ENCODE measurements at regions not wholly inside any gene's neighbourhood (a gene's known extent, or its start where the extent isn't known, plus 50 kb on each side); places are given as distances from the start of the nearest gene placed in this dataset.

DNA sequence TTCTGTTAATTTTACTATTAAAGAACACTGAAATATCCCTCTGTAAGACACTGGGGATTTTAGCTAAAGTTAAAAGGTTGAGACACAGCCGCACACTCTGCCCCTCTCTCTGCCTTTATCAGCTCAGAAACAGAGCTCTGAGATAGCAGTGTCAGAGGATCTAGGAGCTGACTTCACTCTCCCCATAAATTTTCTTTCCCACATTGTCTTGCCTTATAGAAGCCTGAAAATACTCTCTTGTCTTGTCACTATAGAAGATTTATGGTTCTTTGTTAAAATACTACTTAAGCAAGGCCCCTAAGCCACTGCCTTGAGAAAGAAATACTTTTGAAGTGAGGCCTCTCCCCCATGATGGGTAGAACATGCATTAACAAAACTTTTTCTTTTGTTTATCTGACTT, 105.7 kb upstream of the C10orf90 start:
- Histone ChIP-seq H3K4me1 (ENCODE audit: control insufficient read depth, insufficient read depth, low read length) (no peaks in the 10 kb centered on the region), H3K9ac (ENCODE audit: low read depth, low read length) (no peak overlapping the region), H3K18ac (ENCODE audit: low read depth, low read length) (no peak overlapping the region), H3K23ac (ENCODE audit: low read depth, low read length) (no peak overlapping the region), H4K91ac (ENCODE audit: insufficient read depth, low read depth, low read length) (no peak overlapping the region), H4K5ac (ENCODE audit: low read depth, low read length) (no peak overlapping the region), H3K4me2 (ENCODE audit: low read depth, low read length) (no peak overlapping the region), H3K79me1 (ENCODE audit: low read depth in 1 of 2, low read length in 2 of 2) (no peaks in the 10 kb centered on the region), H2BK120ac (ENCODE audit: low read depth, low read length) (no peak overlapping the region), H2BK5ac (ENCODE audit: low read depth, low read length, poor library complexity, severe bottlenecking) (no peak overlapping the region), H2AK9ac (replicated peaks; ENCODE audit: low read depth, low read length, poor library complexity) (no peak overlapping the region), H4K20me1 (ENCODE audit: insufficient read depth, low read length) (no peaks in the 10 kb centered on the region), H3K9me1 (ENCODE audit: insufficient read depth, low read length) (no peaks in the 10 kb centered on the region), H3K9me3 (ENCODE audit: control insufficient read depth, insufficient read depth, low read length) (no peaks in the 10 kb centered on the region), H2AK5ac (ENCODE audit: low read depth, low read length) (no peak overlapping the region), H2BK15ac (ENCODE audit: low read depth, low read length) (no peak overlapping the region), H3K56ac (ENCODE audit: extremely low read depth, insufficient read depth, low read length) (no peak overlapping the region), H3K14ac (replicated peaks; ENCODE audit: low read depth, low read length) (no peak overlapping the region), H2AFZ (replicated peaks; ENCODE audit: low read length, poor library complexity) (no peak overlapping the region), H2BK20ac (ENCODE audit: low read depth, low read length) (no peak overlapping the region), H3K36me3 (ENCODE audit: control insufficient read depth, insufficient read depth, low read length) (no peaks in the 10 kb centered on the region), H3K4ac (ENCODE audit: low read depth, low read length) (no peak overlapping the region), H3K27me3 (ENCODE audit: control insufficient read depth, insufficient read depth, low read length) (no peaks in the 10 kb centered on the region), H3K27ac (ENCODE audit: insufficient read depth, low read length) (no peak overlapping the region), H4K8ac (ENCODE audit: low read depth in 2 of 2, low read length in 2 of 2) (no peak overlapping the region), H3K4me3 (ENCODE audit: insufficient read depth, low read depth, low read length) (no peak overlapping the region)
- WGBS, 2 experiments (ENCODE audit: extremely low coverage in 2 of 2, insufficient read length in 1 of 2): no CpG with 5 or more reads among the region's 1 CpG
- ChIA-PET POLR2A (ENCODE audit: unreplicated experiment) (no interaction called here), CTCF (no interaction called here)
- DNase-seq: no peak
- ATAC-seq (ENCODE audit: low read depth): no peak
- intact Hi-C loops (cut with micrococcal nuclease) (no loop called here), dilution Hi-C loops (cut with HindIII; ENCODE audit: low sequenced_read_pairs, unreplicated experiment) (no loop called here), in situ Hi-C loops (cut with MboI; ENCODE audit: low sequenced_read_pairs) (no loop called here)
- BruUV-seq (replicated peaks): no TSS peak
- TF ChIP-seq RCOR1 (IDR thresholded peaks at IDR 0.05; ENCODE audit: insufficient replicate concordance, low read length) (no peak), CEBPB (IDR thresholded peaks at IDR 0.05; ENCODE audit: low read depth, low read length) (no peak), BHLHE40 (IDR thresholded peaks at IDR 0.05; ENCODE audit: low read depth, low read length) (no peak), CHD1 (IDR thresholded peaks at IDR 0.05; ENCODE audit: low read depth, low read length) (no peak), FOS (IDR thresholded peaks at IDR 0.05; ENCODE audit: low read depth, low read length) (no peak), NFE2L2 (IDR thresholded peaks at IDR 0.05; ENCODE audit: low read depth, low read length) (no peak), MXI1 (IDR thresholded peaks at IDR 0.05; ENCODE audit: borderline replicate concordance, low read depth, low read length) (no peak), RFX5 (IDR thresholded peaks at IDR 0.05; ENCODE audit: low read depth, low read length) (no peak), SMC3 (IDR thresholded peaks at IDR 0.05; ENCODE audit: low read depth, low read length) (no peak), MAFK (IDR thresholded peaks at IDR 0.05; ENCODE audit: low read depth, low read length) (no peak), RAD21 (IDR thresholded peaks at IDR 0.05; ENCODE audit: low read length) (no peak), POLR2A (IDR thresholded peaks at IDR 0.05; ENCODE audit: low read depth, low read length) (no peak), MAZ (IDR thresholded peaks at IDR 0.05; ENCODE audit: borderline replicate concordance, low read depth, low read length) (no peak)
- TF ChIP-seq, protein P1, sequence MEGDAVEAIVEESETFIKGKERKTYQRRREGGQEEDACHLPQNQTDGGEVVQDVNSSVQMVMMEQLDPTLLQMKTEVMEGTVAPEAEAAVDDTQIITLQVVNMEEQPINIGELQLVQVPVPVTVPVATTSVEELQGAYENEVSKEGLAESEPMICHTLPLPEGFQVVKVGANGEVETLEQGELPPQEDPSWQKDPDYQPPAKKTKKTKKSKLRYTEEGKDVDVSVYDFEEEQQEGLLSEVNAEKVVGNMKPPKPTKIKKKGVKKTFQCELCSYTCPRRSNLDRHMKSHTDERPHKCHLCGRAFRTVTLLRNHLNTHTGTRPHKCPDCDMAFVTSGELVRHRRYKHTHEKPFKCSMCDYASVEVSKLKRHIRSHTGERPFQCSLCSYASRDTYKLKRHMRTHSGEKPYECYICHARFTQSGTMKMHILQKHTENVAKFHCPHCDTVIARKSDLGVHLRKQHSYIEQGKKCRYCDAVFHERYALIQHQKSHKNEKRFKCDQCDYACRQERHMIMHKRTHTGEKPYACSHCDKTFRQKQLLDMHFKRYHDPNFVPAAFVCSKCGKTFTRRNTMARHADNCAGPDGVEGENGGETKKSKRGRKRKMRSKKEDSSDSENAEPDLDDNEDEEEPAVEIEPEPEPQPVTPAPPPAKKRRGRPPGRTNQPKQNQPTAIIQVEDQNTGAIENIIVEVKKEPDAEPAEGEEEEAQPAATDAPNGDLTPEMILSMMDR (conservative IDR thresholded peaks at IDR 0.05; ENCODE audit: low read depth, low read length): no peak
- TF ChIP-seq, protein P2, sequence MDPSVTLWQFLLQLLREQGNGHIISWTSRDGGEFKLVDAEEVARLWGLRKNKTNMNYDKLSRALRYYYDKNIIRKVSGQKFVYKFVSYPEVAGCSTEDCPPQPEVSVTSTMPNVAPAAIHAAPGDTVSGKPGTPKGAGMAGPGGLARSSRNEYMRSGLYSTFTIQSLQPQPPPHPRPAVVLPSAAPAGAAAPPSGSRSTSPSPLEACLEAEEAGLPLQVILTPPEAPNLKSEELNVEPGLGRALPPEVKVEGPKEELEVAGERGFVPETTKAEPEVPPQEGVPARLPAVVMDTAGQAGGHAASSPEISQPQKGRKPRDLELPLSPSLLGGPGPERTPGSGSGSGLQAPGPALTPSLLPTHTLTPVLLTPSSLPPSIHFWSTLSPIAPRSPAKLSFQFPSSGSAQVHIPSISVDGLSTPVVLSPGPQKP (IDR thresholded peaks at IDR 0.05; ENCODE audit: borderline replicate concordance, low read depth, low read length): no peak
- TF ChIP-seq, protein P3, sequence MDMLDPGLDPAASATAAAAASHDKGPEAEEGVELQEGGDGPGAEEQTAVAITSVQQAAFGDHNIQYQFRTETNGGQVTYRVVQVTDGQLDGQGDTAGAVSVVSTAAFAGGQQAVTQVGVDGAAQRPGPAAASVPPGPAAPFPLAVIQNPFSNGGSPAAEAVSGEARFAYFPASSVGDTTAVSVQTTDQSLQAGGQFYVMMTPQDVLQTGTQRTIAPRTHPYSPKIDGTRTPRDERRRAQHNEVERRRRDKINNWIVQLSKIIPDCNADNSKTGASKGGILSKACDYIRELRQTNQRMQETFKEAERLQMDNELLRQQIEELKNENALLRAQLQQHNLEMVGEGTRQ (IDR thresholded peaks at IDR 0.05; ENCODE audit: low read depth, low read length): no peak

All from IMR-90 (cell line).